COLO829 (cell line): ENCODE measurements at regions not wholly inside any gene's neighbourhood (a gene's known extent, or its start where the extent isn't known, plus 50 kb on each side); places are given as distances from the start of the nearest gene placed in this dataset.
A peak's percentile ranks its signal among the peaks of the same experiment; 100 is the strongest.

Experiments used
- DNase-seq: peaks from one replicate; pipeline ENCODE4 v3.0.0; 2012; ENCODE audit warnings: low spot score

DNA sequence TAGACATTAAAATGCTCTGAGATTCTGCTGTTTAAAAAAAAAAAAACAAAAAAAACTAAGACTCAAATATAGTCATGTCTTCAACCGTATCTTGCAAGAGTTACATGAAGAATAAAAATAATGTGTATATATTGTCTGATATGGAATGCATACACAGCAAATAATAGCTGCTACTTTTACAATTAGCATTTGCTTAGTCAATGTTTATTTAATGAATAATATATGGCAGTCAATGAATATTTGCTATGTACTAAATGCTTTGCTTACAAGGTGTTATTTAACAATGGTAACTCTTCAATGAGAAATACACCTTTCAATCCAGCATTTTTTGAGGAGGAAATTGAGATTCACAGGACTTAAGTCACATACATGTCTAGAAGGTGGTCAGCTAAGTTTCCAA lies 718.8 kb upstream of the SOX9 start:
- no peak for DNase-seq

DNA sequence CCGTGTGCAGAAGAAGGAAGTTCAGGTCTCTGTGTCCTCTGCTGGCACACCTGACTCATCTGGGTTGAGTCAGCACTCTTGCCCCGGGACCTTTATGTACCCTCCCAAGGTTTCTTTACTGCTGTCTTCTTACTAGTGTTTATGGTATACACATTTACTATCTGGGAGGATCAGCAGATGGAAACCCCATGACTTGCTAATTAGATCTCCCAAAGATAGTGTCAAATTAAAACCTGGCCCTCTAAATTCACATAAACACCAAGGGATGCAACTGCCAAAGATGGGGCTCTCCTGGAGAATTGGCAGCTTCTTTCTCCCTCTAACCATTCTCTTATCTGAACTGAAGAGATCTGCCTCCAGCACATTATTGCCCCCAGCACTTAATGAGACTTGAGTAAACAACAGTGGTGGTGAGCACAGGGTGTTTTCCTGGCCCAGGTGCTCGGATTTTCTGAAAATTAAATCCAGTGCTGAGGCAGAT lies 718.1 kb upstream of the SOX9 start:
- DNase-seq, result no peak

DNA sequence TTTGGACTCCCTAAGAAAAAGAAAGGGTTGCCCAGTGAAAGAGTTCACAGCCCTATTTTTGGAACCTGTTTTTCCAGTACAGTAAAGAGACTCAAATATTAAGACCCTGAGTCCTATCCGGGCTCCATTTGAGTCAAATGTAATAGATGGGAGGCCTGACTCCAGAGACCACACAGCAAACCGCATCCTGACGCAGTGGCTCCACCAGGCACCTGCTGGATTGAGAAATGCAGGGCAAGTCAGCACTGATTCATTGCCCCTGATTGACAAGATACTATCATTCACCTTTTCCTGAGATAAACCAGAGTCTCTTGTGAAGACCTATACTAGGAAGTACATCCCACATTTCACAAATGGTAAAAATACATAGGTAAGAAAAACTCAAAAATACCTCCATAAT lies 715.7 kb upstream of the SOX9 start:
- DNase-seq, result no peak

DNA sequence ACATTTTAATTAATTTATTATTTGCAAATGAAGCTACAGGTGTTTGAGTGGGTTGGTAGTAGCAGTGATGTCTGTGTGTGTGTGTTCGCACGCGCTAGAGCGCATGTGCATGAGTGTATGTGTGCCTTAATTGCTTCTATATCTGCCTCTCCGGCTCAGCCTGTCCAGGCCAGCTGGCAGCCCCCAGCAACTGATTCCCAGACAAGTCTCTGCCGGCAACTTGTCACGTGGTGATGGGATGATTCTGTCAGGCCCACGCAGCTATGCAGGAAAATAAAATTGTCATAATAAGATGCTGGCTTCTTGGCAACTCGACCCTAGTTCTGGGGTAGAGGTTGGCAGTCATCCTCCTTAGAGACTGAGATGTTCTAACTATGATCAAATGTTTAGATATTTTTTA lies 712.8 kb upstream of the SOX9 start:
- no peak for DNase-seq

DNA sequence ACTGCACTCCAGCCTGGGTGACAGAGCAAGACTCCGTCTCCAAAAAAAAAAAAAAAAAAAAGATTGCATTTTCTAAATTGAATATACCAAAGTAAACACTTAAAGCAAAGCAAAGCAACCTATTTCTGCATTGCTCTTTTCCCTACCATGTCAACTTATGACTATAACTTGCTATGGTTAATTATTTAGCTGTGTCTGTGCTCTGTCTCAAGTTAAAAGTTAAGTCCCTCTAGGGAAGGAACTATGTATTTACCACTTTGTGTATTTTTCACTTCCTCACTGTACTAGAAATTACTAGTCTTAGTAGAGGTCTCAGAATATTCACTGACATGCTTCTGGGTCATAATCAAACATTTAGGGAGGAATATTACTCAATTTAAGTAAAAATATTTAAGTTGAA lies 711.7 kb upstream of the SOX9 start:
- DNase-seq, result no peak

DNA sequence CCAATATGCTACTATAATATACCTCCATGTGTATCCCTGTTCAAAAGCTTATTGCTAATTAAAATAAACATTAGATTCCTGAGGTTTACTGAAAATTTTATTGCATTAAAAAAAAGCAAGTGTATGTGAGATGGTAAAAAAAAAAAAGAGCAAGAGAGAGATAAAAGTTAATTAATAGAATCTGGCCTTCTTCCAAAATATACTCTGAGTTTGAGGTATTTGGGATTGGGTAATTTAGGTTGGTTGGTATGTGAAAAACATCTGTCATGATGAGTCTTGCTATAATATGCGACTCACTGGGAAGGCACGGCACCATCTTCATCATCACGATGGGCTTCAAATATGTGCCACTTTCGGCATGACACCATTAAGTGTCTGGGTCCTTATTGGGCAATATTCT lies 711.1 kb upstream of the SOX9 start:
- no peak for DNase-seq

DNA sequence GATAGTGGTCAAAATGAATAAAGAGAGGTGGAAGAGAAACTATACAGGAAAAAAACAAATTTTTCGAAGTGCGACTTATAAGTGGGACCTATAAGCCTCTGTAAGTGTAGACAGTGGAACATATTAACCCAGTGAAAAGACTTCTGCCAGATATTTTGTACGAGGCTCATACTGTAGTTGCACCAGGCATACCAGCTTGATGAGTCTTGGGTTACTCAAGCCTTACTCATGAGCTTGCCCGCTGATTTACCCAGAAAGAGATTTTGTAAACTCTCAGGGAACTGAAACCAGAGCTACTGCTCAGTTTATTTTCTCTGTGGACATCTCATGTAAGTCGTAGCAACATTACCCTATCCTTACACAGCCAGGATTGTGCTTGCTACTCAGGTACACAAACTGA lies 708.0 kb upstream of the SOX9 start:
- DNase-seq, result no peak

DNA sequence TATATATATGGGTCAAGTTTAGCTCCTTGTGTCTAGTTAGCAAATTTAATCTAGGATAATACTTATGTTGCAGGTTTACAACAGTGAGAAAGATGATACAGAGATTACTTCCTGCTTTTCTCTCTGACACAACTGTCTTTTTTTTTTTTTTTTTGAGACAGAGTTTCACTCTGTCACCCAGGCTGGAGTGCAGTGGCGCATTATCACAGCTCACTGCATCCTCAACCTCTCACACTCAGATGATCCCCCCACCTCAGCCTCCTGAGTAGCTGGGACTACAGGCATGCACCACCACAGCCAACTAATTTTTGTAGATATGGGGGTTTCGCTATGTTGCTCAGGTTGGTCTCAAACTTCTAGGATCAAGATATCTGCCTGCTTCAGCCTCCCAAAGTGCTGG lies 706.9 kb upstream of the SOX9 start:
- DNase-seq, result no peak

DNA sequence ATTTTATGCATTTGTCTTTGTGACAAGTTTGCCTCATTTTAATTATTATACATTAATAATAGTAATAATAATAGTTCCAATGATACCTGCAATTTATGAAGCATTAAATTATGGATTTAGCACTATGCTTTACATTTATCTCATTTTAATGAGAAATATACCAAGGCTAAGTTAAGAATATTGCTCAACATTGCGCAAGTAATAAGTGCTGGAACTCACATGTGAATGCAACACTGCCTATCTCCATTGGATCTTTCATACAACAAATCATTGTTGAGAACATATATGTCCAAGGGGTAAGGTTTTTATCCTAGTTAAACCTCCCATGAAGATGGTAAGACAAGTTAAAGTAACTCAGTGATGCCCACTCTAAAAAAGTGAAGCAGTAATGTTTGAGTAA lies 703.7 kb upstream of the SOX9 start:
- DNase-seq, result no peak

DNA sequence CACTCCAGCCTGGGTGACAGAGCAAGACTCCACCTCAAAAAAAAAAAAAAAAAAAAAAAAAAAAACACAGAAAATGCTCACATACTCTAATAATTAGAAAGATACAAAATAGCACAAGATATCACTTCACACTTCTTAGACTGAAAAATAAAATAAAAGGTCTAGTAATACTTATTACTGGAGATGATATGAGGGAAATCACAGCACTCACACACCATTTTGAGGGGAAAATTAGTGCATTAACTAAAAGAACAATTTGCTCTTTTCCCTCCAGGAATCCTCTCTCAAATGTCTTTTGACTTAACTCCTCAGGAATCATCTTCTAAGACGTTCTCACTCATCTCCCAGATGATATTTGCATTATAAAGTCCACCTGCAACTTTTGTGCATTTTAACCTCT lies 697.9 kb upstream of the SOX9 start:
- no peak for DNase-seq

DNA sequence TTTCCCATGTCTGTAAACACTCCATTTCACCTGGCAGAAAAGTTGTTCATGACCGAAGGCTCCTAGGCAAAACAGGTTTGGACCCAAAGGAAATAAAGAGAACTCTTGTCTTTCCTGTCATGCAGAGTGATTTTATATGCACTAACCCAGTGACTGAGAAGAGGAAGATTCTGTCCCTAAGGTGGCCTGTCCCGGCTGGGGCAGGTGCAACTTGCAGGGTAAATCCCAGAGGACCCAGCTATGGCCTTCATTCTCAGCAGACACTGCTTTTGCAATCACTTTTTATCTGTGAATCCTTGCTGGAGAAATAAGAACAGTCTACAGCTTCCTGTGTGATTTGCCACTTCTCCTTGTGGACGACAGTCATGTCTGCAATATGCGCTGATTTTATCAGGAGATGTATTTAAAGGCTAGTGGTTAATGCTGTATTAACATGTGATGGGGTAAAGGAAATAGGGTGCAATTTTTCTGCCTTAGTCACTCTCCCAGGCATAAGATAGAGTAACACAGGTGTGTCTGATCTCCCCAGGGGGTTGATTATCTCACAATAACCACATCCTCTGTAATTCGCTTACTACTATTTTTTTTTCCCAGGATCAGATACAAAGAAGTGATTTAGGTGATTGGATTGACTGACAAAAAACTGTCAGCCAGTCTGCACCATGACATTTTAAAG lies 696.8 kb upstream of the SOX9 start:
- DNase-seq, result no peak

DNA sequence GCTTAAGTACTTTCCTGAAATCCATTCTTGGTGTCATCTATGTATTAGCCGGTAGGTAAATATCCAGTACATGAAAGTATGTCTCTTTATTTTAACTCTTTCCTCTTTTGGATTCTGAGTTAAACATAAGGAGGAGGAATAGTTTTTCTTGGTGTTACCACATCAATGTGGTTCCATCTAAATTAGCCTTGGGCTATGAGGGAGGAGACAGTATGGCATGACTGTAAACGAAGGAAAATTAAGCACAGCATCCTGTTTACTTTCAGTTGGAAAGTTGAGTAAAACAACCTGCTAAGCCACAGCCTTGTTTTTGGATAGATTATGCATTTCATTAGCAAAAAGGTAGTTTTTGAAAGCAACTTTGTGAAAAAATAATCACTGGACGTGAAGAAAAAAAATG lies 693.0 kb upstream of the SOX9 start:
- no peak for DNase-seq

DNA sequence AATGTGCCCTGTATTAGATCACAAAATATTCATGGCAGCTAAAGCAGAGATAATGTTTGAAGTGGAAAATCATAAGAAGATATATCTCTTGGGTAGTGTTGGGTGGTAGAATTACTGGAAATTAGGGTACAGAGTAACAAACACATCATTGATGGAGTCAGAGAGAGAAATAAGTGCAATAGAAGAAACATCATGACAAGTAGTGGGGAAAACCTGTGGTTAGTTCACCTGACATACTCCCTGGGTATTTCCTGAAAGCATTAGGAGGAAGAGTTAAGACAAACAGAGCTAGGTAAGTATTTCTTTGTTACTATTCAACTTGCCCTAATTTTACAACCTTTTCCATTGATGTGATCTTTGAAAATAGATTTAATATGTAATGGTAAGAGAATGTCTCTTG lies 691.9 kb upstream of the SOX9 start:
- no peak for DNase-seq

DNA sequence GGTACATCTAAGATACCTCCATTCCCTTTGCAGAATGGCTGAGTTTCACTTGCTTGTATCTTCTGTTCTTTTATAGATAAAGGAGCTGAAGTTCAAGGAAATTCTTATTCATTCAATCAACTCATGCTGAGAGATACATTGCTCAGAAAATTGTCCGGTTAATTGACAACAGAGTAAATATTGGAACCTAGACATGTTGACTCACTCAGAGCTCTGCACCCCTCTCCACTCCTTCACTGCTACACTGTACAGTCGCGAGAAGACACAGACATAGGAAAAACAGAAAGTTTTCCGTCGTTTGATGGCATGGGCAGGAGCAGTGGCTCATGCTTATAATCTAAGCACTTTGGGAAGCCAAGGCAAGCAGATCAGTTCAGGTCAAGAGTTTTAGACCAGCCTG lies 690.5 kb upstream of the SOX9 start:
- DNase-seq, result no peak

DNA sequence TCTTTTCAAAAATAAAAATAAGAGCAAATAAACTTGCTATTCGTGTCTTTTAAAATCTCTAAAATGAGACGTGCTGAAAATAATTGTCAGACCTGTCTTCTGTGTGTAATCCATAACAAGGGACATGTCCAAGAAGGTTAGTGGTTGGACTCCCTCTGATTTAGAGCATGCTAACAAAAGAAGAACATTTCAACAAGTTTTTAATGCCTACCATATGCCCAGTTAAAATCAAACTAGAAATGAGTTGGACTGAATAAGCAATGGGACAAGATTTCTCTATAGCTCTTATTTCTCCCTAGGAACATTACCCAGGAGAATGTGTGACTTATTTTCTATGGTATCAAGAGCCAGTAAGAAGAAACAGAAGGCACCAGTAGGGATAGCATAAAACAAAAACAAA lies 689.7 kb upstream of the SOX9 start:
- no peak for DNase-seq

DNA sequence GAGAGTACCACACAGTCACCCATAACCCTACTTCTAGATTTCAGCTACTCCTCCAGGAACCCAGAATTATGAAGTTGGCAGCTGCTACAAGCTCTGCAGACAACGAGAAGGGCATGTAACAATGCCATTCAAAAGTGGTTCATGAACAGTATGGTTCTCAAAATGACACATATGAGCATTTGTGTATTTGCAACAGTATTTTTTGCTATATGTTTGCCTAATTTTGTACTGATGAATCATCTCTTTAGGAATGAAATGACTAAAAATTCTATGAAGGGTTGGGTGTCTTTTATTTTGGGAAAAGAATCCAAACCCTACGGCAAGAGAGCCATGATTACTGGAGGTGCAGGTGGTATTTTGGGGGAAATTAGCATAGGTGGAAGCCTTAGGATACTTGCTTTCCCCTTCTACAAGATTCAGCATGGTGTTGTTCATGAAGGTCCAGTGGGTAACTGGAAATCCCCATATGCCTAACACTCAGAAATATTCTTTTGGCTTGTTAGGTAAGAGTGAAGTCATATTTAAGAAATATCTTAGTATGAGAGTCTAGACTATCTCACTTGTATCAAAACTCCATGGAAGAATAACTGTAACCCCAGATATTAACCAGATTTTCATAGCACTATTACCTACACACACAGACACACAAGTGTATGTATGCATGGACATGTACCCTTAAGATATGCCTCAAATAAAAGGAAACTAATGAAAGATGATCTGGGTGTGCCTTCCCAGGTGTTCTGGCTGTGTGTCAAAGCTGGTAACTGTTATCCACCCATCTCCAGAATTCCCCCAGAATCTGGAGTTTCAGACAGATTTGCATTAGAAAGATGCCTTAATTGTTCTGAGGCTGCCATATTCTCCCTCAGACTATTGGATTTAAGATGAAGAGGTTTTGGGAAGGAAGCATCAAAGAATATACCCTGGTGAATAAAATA lies 688.2 kb upstream of the SOX9 start:
- DNase-seq, result no peak

DNA sequence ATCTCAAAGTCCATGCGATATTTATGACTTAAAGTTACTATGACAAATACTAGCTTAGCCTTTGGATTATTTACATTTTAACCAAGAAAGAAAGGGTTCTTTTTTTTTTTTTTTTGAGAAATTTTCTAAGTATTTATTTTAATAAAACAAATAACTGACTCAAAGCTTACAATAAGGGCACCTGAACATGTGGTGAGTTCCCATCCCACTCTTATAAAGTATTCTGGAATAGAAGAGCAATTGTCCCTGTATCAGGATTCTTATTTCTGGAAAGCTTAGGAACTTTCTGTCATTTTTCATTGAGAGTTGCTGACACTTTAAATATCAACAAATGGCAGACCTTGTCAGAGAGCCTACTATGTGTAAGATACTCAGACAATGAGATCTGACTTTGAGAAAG lies 686.1 kb upstream of the SOX9 start:
- DNase-seq, result no peak

DNA sequence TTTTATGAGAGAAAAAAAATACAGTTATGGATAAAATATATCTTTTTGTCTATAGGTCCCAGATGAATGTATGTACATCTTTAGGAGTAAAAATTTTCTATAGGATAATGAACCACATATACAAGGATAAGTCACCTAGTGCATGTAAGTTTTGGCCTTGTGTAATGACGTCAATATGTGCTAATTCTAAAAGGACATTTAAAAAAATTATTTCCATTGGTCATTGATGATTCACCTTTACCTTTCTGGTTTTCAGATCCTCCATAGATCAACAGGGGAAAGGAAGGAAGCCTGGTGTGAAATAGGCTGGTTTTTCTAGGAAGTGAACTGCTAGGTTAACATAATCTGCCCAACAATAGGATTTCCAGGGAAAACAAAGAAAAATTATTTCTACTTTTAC lies 684.3 kb upstream of the SOX9 start:
- no peak for DNase-seq

DNA sequence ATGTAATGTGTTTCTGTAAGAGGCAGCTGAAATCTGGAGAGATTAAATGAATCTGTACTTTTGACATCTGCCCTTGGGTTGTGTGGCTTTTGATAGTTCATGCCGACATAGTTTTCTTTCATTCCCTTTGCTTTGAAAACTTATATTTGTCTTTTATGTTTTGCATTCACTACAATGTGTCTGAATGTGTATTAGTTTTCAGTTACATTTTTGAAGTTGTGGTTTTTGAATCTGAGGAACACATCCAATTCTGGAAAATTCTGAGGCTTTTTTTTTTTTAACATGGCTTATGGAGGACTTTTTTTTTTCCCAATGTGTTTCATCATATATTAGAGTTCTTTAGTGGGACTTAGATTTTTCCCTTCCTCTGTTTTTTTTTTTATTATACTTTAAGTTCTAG lies 683.7 kb upstream of the SOX9 start:
- no peak for DNase-seq

DNA sequence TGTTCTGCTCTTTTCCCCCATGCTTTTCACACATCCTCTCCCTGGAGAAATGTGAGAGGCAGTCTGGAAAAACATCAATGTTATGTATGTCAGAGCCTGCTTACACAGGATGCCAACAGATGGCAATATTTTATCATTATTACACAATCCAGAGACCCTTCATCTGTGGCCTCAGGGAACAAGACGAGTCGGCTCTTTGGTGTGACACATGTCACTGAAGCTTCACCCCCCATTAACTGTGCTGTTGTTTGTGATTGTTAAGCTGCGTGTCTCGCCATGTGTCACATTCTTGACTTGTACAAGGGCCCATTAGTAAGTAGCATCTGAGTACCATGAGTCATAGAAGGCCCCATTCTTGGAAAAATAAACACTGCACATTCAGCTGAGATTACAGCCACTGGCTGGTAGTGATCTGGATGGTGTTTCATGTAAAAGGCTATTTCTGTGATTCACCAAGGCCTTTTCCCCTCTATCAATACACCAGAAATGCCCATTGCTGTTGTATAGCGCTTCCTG lies 682.1 kb upstream of the SOX9 start:
- peak; percentile 1 for DNase-seq

DNA sequence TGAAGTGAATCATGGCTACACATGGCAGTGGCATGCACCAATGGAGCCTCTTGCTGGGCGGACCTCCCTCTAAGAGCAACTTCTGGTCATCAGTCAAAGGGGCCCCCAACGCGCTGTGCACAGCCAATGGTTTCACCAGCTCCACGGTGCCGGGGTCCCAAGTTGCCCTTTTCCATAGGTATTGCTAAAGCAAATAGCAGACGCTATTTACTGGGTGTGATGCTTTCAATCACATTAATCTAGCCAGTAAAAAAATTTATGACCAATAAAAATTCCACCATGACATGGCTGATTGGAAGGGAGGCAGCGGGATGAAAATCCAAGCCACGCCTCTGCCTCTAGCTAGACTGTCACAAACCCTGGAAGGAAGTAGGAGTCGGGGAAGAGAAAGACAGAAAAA lies 680.3 kb upstream of the SOX9 start:
- DNase-seq, result no peak

DNA sequence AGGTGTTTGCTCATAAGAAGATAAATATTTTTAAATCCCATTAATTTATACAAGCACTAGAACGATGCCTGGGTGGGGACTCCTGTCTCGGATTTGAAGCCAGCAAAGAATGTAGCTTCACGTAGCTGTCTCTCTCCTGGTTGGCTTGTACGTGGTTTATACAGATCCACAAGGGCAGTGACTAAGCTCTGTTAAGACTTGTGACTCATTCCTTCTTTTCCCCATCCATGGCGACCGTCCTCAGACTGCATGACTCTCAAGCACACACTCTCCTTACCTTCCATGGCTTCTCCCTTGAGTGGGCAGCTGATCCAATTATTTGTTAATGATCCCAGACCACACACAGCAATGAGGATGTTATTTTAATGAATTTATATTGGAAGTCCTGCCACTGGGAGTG lies 679.7 kb upstream of the SOX9 start:
- no peak for DNase-seq

DNA sequence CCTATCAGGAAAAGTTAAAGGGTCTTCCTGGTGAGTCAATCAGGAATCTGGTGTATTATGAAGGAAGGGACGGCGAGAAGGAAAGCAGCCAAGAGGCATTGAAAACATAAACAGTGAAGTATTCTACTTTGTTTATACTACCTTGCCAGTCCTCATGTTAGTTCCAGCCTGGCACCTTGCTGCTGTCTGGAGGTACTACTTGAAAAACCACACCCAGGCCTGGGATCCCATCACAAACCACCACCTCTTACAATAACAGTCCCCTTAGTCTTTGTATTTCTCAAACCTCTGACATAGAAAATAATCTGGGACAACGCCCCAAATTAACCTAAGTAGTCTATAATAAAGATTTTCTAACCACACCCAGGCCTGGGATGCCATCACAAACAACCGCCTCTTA lies 676.7 kb upstream of the SOX9 start:
- DNase-seq, result no peak
